Neutrophil (primary cell): ENCODE measurements at regions not wholly inside any gene's neighbourhood (a gene's known extent, or its start where the extent isn't known, plus 50 kb on each side); places are given as distances from the start of the nearest gene placed in this dataset.

ENCODE experiments used
- H3K27ac ChIP-seq: fragments of 200-600 bp; sonication (generic); 2 replicates; pipeline ENCODE4 v1.5.1; 2016; ENCODE audit warnings: mild to moderate bottlenecking, moderate library complexity
- H3K27me3 ChIP-seq: fragments of 200-600 bp; sonication (generic); 2 replicates; pipeline ENCODE4 v1.6.0; 2016; ENCODE audit warnings: mild to moderate bottlenecking
- H3K36me3 ChIP-seq: fragments of 200-600 bp; sonication (generic); 2 replicates; pipeline ENCODE4 v1.5.1; 2017
- H3K4me1 ChIP-seq, 2 experiments: fragments of 200-600 bp in 1 of 2; sonication (generic) in 1 of 2; 1 replicate in 1 of 2; 2 replicates in 1 of 2; pipeline versions ENCODE4 v1.5.1 to v1.6.1; 2013 to 2016; ENCODE audit warnings: low read depth in 1 of 2, low read length in 1 of 2, mild to moderate bottlenecking in 1 of 2, moderate library complexity in 1 of 2; ENCODE audit not compliant: control insufficient read depth in 1 of 2, insufficient read depth in 1 of 2
- H3K4me3 ChIP-seq, 2 experiments: fragments of 200-600 bp in 1 of 2; sonication (generic) in 1 of 2; 1 replicate in 1 of 2; 2 replicates in 1 of 2; pipeline ENCODE4 v1.5.1; 2013 to 2016; ENCODE audit warnings: low read depth in 1 of 2, low read length in 1 of 2, mild to moderate bottlenecking in 1 of 2, moderate library complexity in 1 of 2
- H3K9me3 ChIP-seq: fragments of 200-600 bp; sonication (generic); 2 replicates; pipeline ENCODE4 v1.5.1; 2016
- TF ChIP-seq, protein P1 (sequence below): fragments of 200-600 bp; sonication (generic); IDR thresholded peaks from 2 replicates; pipeline ENCODE4 v1.5.1; 2016; ENCODE audit warnings: antibody characterized with exemption

DNA sequence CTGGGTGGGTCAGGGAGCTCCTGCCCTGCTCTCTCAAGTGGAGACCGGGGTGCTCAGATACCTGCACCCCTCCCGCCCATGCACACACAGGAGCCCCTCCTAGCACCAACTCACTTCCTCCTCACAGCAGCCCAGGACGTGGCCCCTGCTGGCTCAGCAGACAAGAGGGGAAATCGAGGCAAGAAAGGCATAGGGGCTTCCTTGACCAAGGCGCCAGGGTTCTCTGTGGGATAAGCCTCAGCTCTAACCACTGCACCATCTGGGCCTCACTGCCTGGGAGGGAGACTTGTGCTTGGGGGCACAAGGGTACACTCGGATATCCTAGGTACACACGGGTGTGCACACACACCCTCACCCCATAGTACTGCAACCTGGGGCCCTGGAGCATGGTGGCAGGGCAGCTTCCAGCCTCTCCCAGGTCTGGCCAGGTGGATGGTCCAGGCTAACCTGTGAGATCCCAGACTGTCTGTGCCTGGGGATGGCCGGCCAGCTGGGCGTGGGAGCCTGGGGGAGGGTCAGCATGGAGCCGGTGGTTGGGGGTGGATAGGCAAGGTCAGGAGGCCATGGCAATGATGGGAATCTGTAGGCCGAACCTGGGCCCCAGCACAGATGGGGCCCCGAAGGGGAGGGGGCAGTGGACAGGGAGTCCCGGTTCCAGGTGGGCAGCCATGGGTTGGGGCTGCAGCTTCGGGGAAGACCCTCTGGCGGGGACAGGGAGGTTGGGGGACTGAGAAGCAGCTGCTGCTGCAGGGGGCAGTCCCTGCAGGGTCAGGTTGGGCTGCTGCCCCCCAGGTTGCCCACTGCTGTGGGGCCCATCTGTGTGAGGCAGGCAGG is 312.4 kb downstream of the TMEM121 start:
- no peaks in the 10 kb centered on the region for H3K9me3 ChIP-seq
- H3K27me3 ChIP-seq = no peaks in the 10 kb centered on the region
- H3K4me3 ChIP-seq = no peak overlapping the region
- H3K4me1 ChIP-seq = no peaks in the 10 kb centered on the region
- H3K27ac ChIP-seq = no peak overlapping the region
- TF ChIP-seq, protein P1, sequence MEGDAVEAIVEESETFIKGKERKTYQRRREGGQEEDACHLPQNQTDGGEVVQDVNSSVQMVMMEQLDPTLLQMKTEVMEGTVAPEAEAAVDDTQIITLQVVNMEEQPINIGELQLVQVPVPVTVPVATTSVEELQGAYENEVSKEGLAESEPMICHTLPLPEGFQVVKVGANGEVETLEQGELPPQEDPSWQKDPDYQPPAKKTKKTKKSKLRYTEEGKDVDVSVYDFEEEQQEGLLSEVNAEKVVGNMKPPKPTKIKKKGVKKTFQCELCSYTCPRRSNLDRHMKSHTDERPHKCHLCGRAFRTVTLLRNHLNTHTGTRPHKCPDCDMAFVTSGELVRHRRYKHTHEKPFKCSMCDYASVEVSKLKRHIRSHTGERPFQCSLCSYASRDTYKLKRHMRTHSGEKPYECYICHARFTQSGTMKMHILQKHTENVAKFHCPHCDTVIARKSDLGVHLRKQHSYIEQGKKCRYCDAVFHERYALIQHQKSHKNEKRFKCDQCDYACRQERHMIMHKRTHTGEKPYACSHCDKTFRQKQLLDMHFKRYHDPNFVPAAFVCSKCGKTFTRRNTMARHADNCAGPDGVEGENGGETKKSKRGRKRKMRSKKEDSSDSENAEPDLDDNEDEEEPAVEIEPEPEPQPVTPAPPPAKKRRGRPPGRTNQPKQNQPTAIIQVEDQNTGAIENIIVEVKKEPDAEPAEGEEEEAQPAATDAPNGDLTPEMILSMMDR = no peak
- H3K36me3 ChIP-seq = no peaks in the 10 kb centered on the region

DNA sequence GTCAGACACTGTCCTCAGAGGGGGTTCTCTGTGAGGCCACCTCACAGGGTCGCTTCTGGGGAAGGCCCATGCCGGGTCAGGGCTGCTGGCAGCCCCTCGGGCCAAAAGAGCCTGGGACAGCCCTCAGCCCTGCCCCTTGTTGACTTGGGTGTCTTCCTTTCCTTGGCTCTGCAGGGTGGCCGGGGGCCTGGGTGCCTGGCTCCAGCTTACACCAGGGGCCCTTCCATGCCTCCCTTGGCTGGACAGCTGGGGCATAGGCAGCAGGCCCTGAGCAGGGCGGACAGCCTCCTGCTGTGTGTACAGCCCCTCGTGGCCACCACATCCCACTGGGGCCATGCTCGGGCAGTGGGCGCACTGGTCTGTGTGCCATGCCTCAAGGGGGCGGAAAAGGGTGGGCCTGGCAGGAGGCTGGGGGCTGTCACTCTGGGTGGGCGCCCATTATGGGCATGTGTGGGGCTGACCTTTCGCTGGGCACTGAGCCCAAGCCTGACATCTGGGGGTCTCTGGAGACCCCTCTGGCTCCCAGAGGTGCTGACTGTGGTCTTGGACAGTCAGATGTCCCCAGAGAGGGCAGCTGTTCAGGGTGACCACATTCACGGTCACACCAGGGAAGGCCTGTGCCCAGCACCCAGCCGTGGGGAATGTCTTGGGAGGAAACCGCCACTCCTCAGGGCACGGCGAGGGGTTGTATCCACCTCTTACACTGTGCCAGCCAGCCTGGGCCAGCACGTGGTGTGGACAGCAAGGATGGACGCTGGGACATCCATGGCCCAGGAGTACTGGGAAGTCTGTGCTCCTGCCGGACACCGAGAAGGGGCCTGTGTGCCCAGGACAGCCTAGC is 313.3 kb downstream of the TMEM121 start:
- Histone ChIP-seq H3K27ac (no peak overlapping the region), H3K36me3 (no peaks in the 10 kb centered on the region), H3K9me3 (no peaks in the 10 kb centered on the region), H3K4me3 (no peak overlapping the region), H3K27me3 (no peaks in the 10 kb centered on the region), H3K4me1 (no peaks in the 10 kb centered on the region)
- TF ChIP-seq, protein P1 = no peak

DNA sequence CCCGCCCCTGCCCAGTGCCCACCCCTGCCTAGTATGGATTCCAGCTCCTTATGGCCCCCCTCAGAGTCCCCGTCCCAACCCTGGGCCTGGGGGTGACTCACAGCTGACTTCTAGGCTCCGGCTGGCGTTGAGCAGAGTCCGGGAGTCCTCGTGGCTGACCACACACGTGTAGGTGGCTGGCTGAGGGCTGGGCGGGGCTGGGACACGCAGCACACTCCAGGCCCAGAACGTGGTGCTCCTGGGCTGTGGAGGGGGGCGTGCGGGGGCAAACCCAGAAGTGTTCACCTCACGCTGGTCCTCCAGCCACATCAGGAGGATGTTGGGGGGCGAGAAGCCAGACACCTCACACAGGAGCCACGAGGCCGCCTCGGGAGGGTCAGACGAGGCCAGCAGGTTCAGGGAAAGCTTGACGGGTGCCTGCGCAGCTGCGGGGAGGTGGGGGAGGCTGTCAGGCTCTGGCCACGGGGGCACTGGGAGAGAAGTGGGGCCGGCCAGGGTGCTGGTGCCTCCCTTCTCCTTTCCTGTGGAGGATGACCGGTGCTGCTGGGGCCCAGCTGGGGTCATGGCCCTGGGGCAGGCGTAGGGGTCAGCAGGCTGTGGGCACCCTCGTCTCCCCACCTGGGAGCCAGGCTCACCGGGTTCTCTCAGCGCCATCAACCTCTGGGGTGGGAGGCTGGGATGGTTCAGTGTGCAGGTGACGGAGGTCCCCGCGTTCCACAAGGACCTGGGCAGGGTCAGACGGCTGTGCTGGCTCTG is 314.1 kb downstream of the TMEM121 start:
- no peaks in the 10 kb centered on the region for H3K36me3 ChIP-seq
- no peaks in the 10 kb centered on the region for H3K27me3 ChIP-seq
- H3K9me3 ChIP-seq = no peaks in the 10 kb centered on the region
- TF ChIP-seq, protein P1 = no peak
- no peak overlapping the region for H3K4me3 ChIP-seq
- no peaks in the 10 kb centered on the region for H3K4me1 ChIP-seq
- no peak overlapping the region for H3K27ac ChIP-seq

DNA sequence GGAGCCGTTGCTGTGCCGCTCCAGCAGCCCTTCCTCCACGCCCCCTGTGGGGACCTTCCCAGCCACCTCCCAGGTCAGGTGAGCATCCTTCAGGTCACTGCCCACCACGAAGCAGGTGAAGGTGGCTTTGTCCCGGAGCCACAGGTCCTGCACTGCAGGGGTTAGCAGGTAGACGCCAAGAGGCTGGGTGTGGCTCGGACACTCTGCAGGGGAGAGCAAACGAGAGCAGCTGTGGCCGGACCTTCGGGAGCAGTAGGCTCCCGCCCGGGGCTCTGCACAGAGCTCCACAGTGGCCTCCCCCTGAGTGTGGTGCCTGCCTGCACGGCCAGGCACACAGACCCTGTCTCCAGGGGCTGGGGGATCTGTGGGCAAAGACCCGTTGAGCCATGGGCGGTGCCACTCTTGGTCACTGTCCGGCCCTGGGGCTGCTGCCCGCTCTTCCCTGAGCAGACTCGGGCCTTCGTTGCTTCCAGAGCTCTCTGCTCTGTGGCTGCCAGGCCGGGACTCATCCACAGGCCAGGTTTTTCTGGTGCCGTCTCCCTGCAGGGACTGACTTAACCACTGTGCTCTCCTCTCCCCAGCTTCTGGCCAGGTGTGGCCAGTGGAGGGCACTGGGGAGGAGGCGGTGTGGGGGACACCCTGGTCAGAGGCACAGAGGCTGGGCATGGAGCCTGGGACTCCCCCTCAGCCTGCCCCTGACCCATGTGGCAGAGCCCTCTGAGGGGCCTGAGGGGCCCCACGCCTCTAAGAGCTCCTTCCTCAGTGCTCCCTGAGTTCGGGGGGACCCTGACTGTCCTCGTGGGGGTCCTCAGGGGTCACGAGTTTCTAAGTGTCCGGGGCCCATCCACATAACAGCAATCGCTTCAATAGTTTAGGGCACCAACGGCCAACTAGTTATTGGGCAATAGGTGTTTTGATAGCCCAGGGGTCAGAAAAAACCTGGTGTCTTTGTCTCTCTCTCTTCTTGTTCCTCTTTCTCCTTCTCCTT is 314.9 kb downstream of the TMEM121 start:
- Histone ChIP-seq H3K4me1 (no peaks in the 10 kb centered on the region), H3K4me3 (no peak overlapping the region), H3K27ac (no peak overlapping the region), H3K27me3 (no peaks in the 10 kb centered on the region), H3K9me3 (no peaks in the 10 kb centered on the region), H3K36me3 (no peaks in the 10 kb centered on the region)
- TF ChIP-seq, protein P1 = no peak
